ENCODE measurements at regions not wholly inside any gene's neighbourhood (a gene's known extent, or its start where the extent isn't known, plus 50 kb on each side); places are given as distances from the start of the nearest gene placed in this dataset.
"Not testable (repeated sequence)": the region's sequence is repeated elsewhere in the genome, so short reads cannot be mapped to it uniquely, and the experiment has no call there.

DNA sequence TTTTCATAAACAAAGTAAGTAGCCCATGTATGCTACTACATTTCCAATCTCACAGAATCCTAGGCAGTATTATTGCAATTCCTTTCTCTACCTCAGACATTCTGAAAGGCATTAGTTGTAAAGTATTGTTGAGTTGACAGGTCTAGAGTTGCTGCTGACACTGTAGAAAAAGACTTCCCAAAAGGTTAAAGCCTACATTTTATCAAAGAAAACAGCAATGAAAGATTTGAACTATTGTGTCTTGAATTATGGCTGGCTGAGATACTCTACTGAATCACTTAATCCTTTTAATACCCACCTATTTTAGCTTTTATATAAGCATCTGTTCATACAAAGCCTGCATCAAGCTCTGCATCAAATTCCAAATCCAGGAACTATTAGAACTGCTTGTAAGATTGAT is 1082.0 kb downstream of the OLFM4 start:
- Histone ChIP-seq H3K4me3 (no peak overlapping the region), H3K36me3 (no peaks in the 10 kb centered on the region), H3K9me3 (peaks cover 0 to 4% (median 0%) of the 10 kb centered on the region in 8 donors), H3K27ac (no peak overlapping the region), H3K27me3 (replicated peaks in 1 of 7) (no peaks in the 10 kb centered on the region), H3K4me1 (no peaks in the 10 kb centered on the region)
- intact Hi-C loops (cut with DNase I; ENCODE audit: low total_unique reads) = no loop called here
- no peak for DNase-seq
- TF ChIP-seq, protein P1, sequence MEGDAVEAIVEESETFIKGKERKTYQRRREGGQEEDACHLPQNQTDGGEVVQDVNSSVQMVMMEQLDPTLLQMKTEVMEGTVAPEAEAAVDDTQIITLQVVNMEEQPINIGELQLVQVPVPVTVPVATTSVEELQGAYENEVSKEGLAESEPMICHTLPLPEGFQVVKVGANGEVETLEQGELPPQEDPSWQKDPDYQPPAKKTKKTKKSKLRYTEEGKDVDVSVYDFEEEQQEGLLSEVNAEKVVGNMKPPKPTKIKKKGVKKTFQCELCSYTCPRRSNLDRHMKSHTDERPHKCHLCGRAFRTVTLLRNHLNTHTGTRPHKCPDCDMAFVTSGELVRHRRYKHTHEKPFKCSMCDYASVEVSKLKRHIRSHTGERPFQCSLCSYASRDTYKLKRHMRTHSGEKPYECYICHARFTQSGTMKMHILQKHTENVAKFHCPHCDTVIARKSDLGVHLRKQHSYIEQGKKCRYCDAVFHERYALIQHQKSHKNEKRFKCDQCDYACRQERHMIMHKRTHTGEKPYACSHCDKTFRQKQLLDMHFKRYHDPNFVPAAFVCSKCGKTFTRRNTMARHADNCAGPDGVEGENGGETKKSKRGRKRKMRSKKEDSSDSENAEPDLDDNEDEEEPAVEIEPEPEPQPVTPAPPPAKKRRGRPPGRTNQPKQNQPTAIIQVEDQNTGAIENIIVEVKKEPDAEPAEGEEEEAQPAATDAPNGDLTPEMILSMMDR (IDR thresholded peaks at IDR 0.05 in 8 of 11, conservative IDR thresholded peaks at IDR 0.05 in 3 of 11) = no peak
- TF ChIP-seq POLR2AphosphoS5 (IDR thresholded peaks at IDR 0.05) = no peak
- no peak for TF ChIP-seq POLR2A (IDR thresholded peaks at IDR 0.05)

DNA sequence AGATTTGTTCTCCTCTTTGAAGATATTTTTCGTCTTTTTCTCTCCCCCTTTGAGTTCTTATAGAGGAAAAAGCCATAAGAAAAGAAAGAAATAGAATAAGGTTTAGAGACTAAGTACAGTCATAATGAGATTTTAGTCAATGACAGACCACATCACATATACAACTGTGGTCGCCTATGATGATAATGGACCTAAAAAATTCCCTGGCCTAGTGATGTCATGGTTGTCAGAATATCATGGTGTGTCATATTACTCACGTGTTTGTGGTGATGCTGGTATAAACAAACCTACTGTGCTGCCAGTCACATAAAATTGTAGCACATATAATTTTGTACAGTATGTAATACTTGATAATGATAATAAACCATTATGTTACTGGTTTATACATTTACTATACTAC is 1096.1 kb downstream of the OLFM4 start:
- 51 to 77% (median 58%) methylated on average over 3 of the region's 3 CpGs for WGBS, 5 donors
- Histone ChIP-seq H3K36me3 (no peaks in the 10 kb centered on the region), H3K9me3 (peaks cover 0 to 3% (median 0%) of the 10 kb centered on the region in 8 donors), H3K4me3 (no peak overlapping the region), H3K27me3 (replicated peaks in 1 of 7) (no peaks in the 10 kb centered on the region), H3K27ac (no peak overlapping the region), H3K4me1 (no peaks in the 10 kb centered on the region)
- intact Hi-C loops (cut with DNase I; ENCODE audit: low total_unique reads) = no loop called here
- no peak for DNase-seq
- TF ChIP-seq, protein P1 (IDR thresholded peaks at IDR 0.05 in 8 of 11, conservative IDR thresholded peaks at IDR 0.05 in 3 of 11) = no peak
- no peak for TF ChIP-seq POLR2AphosphoS5 (IDR thresholded peaks at IDR 0.05)
- TF ChIP-seq POLR2A (IDR thresholded peaks at IDR 0.05) = no peak

DNA sequence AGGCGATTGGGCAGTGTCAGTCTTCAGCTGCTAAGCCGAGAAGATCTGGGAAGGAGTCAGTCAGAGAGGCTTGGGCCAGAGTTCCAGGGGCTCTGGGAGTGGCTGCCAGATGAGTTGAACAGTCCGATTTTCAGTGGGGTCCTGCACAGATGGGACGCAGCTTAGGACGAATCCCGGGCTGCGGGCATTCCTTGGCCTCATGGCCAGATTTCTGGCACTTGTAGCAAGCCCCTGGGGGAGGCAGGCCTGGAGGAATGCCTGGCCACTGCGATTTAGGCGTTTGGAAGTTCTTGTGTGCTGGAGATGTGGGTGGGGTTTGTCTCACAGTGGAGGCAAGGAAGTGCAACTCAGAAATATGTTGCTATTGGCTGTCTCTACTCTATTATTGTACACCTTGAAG is 1102.3 kb downstream of the OLFM4 start:
- H3K9me3 ChIP-seq; intact Hi-C loops (cut with DNase I; ENCODE audit: low total_unique reads); H3K36me3 ChIP-seq; H3K27ac ChIP-seq; H3K4me3 ChIP-seq; H3K27me3 ChIP-seq (replicated peaks in 1 of 7); DNase-seq; H3K4me1 ChIP-seq: not testable (repeated sequence)
- 74 to 86% (median 80%) methylated on average over 9 of the region's 9 CpGs for WGBS, 5 donors

DNA sequence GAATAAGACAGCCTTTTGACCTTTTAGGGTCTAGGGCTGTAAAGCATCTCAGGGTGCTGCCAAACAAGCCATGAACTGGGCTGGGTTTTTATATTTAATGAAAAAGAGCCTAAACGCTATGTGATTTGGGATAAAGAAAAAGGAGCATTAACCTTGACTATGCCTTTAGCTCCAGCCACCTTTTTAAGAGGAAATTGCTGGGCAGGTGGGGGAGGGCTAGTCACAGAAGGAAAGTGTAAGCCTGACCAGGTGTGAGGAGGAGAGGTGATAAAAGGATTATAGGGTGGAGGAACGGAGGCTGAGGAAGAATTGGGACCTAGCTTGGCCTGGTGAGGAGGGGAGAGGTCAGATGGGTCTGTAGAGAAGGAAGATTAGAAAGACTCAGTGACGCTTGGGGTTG is 1102.8 kb downstream of the OLFM4 start:
- H3K4me1 ChIP-seq; H3K27ac ChIP-seq; H3K9me3 ChIP-seq; DNase-seq; H3K4me3 ChIP-seq; H3K36me3 ChIP-seq; H3K27me3 ChIP-seq (replicated peaks in 1 of 7); intact Hi-C loops (cut with DNase I; ENCODE audit: low total_unique reads): not testable (repeated sequence)
- WGBS, 5 donors = 63 to 79% (median 68%) methylated on average over 3 of the region's 3 CpGs

DNA sequence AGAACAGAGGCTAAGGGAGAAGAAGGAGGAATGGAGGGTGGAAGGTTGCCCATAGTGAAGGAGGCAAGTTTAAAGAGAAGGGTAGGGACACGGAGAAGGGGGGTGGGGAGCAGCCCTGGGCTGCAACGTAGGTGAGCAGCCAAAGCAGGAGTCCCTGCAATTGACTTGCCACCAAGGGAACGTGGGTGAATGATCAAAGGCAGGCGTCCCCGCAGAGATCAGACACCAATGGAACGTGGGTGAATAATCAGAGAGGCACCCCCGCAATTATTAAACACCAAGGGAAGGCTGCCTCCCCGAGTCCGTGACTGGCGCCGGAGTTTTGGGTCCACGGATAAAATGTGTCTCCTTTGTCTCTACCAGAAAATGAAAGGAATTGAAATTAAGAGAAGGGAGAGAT is 1103.5 kb downstream of the OLFM4 start:
- H3K9me3 ChIP-seq; H3K27ac ChIP-seq; H3K36me3 ChIP-seq; H3K4me1 ChIP-seq; H3K4me3 ChIP-seq; intact Hi-C loops (cut with DNase I; ENCODE audit: low total_unique reads); DNase-seq; H3K27me3 ChIP-seq (replicated peaks in 1 of 7): not testable (repeated sequence)
- 84 to 93% (median 88%) methylated on average over 12 of the region's 12 CpGs for WGBS, 5 donors

DNA sequence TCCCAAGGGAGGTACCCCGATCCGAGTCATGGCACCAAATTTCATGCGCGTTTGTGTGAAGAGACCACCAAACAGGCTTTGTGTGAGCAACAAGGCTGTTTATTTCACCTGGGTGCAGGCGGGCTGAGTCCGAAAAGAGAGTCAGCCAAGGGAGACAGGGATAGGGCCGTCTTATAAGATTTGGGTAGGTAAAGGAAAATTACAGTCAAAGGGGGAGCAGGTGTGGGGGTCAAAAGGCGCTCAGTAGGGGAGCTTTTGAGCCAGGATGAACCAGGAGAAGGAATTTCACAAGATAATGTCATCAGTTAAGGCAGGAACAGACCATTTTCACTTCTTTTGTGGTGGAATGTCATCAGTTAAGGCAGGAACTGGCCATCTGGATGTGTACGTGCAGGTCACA is 1104.1 kb downstream of the OLFM4 start:
- peaks cover 0 to 10% (median 0%) of the 10 kb centered on the region in 8 donors for H3K9me3 ChIP-seq
- H3K27me3 ChIP-seq (replicated peaks in 1 of 7); DNase-seq; H3K27ac ChIP-seq; H3K4me1 ChIP-seq; H3K4me3 ChIP-seq; intact Hi-C loops (cut with DNase I; ENCODE audit: low total_unique reads); H3K36me3 ChIP-seq: not testable (repeated sequence)
- WGBS, 5 donors = 77 to 88% (median 82%) methylated on average over 9 of the region's 9 CpGs

All from spleen (tissue), 11 donors.